GM19452 (cell line): ENCODE measurements at regions not wholly inside any gene's neighbourhood (a gene's known extent, or its start where the extent isn't known, plus 50 kb on each side); places are given as distances from the start of the nearest gene placed in this dataset.

Experiments
- ATAC-seq: cut with Tn5 transposase; IDR thresholded peaks from one replicate; pipeline ENCODE4 v1.9.1; 2021; ENCODE audit not compliant: unreplicated experiment

GRCh38 chr2:177143444-177143843, 69.2 kb upstream of the HNRNPA3 start:
- no peak for ATAC-seq

GRCh38 chr2:177147093-177147694, 65.4 kb upstream of the HNRNPA3 start:
- ATAC-seq = no peak

- ATAC-seq = no peak
Observed at GRCh38 chr2:177147834-177148445, 64.7 kb upstream of the HNRNPA3 start.

GRCh38 chr2:177148477-177149154, 64.0 kb upstream of the HNRNPA3 start:
- peak; percentile 88 for ATAC-seq

- ATAC-seq = no peak
Observed at GRCh38 chr2:177149155-177149503, 63.5 kb upstream of the HNRNPA3 start.

- ATAC-seq = no peak
Observed at GRCh38 chr2:177153805-177154204, 58.8 kb upstream of the HNRNPA3 start.

GRCh38 chr2:177154809-177155208, 57.8 kb upstream of the HNRNPA3 start:
- ATAC-seq = no peak

- no peak for ATAC-seq
Observed at GRCh38 chr2:177155631-177156030, 57.0 kb upstream of the HNRNPA3 start.

- no peak for ATAC-seq
Observed at GRCh38 chr2:177161741-177162460, 50.7 kb upstream of the HNRNPA3 start.
